PC-9 (cell line): ENCODE measurements at regions not wholly inside any gene's neighbourhood (a gene's known extent, or its start where the extent isn't known, plus 50 kb on each side); places are given as distances from the start of the nearest gene placed in this dataset.

ENCODE experiments used
- EZH2 ChIP-seq: fragments of 200-600 bp; sonication (generic); IDR thresholded peaks from 2 replicates; pipeline ENCODE4 v1.8.0; 2017; ENCODE audit warnings: antibody characterized with exemption, low read depth
- TF ChIP-seq, protein P1 (sequence below): fragments of 200-600 bp; sonication (generic); conservative IDR thresholded peaks from 2 replicates; pipeline ENCODE4 v1.6.1; 2017; ENCODE audit warnings: mixed run types, antibody characterized with exemption, mild to moderate bottlenecking, moderate library complexity

GRCh38 chr4:20615486-20616260 is 84.6 kb upstream of the PACRGL start:
- TF ChIP-seq, protein P1, sequence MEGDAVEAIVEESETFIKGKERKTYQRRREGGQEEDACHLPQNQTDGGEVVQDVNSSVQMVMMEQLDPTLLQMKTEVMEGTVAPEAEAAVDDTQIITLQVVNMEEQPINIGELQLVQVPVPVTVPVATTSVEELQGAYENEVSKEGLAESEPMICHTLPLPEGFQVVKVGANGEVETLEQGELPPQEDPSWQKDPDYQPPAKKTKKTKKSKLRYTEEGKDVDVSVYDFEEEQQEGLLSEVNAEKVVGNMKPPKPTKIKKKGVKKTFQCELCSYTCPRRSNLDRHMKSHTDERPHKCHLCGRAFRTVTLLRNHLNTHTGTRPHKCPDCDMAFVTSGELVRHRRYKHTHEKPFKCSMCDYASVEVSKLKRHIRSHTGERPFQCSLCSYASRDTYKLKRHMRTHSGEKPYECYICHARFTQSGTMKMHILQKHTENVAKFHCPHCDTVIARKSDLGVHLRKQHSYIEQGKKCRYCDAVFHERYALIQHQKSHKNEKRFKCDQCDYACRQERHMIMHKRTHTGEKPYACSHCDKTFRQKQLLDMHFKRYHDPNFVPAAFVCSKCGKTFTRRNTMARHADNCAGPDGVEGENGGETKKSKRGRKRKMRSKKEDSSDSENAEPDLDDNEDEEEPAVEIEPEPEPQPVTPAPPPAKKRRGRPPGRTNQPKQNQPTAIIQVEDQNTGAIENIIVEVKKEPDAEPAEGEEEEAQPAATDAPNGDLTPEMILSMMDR = no peak
- no peak for TF ChIP-seq EZH2
